22Rv1 (cell line): ENCODE measurements at regions not wholly inside any gene's neighbourhood (a gene's known extent, or its start where the extent isn't known, plus 50 kb on each side); places are given as distances from the start of the nearest gene placed in this dataset.
"Not testable (repeated sequence)": the region's sequence is repeated elsewhere in the genome, so short reads cannot be mapped to it uniquely, and the experiment has no call there.

Experiments
- CTCF ChIP-seq: fragments of 450-650 bp; IDR thresholded peaks from 2 replicates; pipeline ENCODE4 v1.5.1; 2017; ENCODE audit warnings: mild to moderate bottlenecking
- ZFX ChIP-seq: fragments of 450-650 bp; IDR thresholded peaks from 2 replicates; pipeline ENCODE4 v1.6.1; 2017; ENCODE audit warnings: antibody characterized with exemption, borderline replicate concordance

GRCh38 chr4:69344786-69345185 lies 64.5 kb downstream of the UGT2B28 start:
- not testable (repeated sequence) for TF ChIP-seq CTCF, ZFX
